Lower leg skin (tissue), 4 donors: ENCODE measurements at regions not wholly inside any gene's neighbourhood (a gene's known extent, or its start where the extent isn't known, plus 50 kb on each side); places are given as distances from the start of the nearest gene placed in this dataset.

ENCODE experiments used
- DNase-seq, 2 donors: peaks; one replicate each; pipeline ENCODE4 v3.0.0-alpha.2; 2019; ENCODE audit warnings: low spot score in 2 of 2
- H3K4me3 ChIP-seq: fragments of 200-600 bp; sonication (generic); 2 replicates; pipeline ENCODE4 v1.5.1; 2017; ENCODE audit warnings: mild to moderate bottlenecking, low read depth; ENCODE audit not compliant: poor library complexity, severe bottlenecking
- POLR2A ChIP-seq, 2 donors: fragments of 450-650 bp; IDR thresholded peaks; one replicate each; pipeline ENCODE4 v1.6.1; 2016 to 2017; ENCODE audit warnings: antibody characterized with exemption in 2 of 2, mild to moderate bottlenecking in 1 of 2, moderate library complexity in 1 of 2
- WGBS, 2 donors: methylation state at CpG; one replicate each; pipeline ENCODE4 v1.1.5; 2018; 5-methylcytosine and 5-hydroxymethylcytosine counted together
- intact Hi-C: fragments of 100-400 bp; cut with DNase I; formaldehyde crosslinking; loops from one replicate; pipeline ENCODE4 v1.15.0; 2023; ENCODE audit warnings: low total_unique reads
- TF ChIP-seq, protein P1 (sequence below), 3 donors: fragments of 450-650 bp; IDR thresholded peaks; one replicate each; pipeline ENCODE4 v1.5.1; 2016; ENCODE audit warnings: antibody characterized with exemption in 3 of 3, mild to moderate bottlenecking in 3 of 3, moderate library complexity in 2 of 3

DNA sequence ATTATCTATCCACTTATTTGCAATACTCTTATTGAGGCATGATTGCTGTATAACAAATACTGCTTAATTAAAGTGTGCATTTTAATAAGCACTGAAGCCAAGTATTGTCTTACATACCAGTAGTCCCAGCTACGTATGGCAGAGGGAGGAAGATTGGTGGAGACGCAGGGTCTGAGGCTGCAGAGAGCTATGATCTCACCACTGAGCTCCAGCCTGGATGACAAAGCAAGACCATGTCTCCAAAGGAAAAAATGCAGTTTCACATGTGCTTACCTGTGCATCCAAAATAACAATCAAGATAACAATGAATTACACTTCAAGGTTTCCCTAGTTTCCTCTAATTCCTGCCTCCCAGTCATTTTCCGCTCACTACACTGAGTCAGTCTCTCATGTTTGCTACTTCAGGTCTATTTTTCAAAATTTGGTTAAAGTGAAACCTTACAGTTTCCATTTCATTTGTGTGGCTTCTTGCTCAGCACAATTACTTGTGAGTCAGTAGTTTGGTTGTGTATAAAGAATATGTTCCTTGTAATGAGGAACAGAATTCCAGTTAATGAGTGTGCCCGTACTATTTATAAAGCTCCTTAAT lies 1250.1 kb downstream of the TMEM121 start:
- 55 to 73% methylated on average over 4 of the region's 4 CpGs for WGBS, 2 donors
- intact Hi-C loops, result no loop called here
- TF ChIP-seq POLR2A (IDR thresholded peaks at IDR 0.05), result no peak
- no peak for DNase-seq
- no peak overlapping the region for H3K4me3 ChIP-seq

DNA sequence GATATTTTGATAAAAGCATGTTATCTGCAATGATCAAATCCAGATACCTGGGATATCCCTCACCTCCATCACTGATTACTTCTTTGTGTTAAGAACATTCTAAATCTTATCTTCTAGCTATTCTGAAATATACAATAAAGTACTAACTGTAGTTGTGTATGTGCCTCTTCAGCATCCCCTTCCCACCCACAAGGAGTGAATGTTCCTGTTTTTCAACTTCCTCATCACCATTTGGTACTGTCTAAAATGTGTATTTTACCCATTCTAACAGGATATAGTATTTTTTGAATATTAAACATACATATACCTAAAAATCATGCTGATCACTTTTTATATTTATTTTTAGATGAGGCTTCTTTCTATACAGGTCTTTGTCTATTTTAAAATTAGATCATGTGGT lies 1252.6 kb downstream of the TMEM121 start:
- no peak for DNase-seq
- TF ChIP-seq, protein P1, sequence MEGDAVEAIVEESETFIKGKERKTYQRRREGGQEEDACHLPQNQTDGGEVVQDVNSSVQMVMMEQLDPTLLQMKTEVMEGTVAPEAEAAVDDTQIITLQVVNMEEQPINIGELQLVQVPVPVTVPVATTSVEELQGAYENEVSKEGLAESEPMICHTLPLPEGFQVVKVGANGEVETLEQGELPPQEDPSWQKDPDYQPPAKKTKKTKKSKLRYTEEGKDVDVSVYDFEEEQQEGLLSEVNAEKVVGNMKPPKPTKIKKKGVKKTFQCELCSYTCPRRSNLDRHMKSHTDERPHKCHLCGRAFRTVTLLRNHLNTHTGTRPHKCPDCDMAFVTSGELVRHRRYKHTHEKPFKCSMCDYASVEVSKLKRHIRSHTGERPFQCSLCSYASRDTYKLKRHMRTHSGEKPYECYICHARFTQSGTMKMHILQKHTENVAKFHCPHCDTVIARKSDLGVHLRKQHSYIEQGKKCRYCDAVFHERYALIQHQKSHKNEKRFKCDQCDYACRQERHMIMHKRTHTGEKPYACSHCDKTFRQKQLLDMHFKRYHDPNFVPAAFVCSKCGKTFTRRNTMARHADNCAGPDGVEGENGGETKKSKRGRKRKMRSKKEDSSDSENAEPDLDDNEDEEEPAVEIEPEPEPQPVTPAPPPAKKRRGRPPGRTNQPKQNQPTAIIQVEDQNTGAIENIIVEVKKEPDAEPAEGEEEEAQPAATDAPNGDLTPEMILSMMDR (IDR thresholded peaks at IDR 0.05), result no peak
- TF ChIP-seq POLR2A (IDR thresholded peaks at IDR 0.05), result no peak
- intact Hi-C loops, result no loop called here
- no peak overlapping the region for H3K4me3 ChIP-seq

DNA sequence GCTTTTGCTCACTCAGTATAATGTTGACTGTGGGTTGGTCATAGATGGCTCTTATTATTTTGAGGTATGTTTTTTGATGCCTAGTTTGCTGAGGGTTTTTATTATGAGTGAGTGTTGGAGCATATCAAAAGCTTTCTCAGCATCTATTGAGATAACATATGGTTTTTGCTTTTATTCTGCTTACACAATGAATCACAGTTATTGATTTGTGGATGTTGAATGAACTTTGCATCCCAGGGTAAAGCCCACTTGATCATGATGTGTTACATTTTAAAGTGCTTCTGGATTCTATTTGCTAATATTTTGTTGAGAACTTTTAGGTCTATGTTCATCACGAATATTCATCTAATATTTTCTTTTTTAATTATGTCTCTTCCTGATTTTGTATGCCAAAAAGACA lies 1260.3 kb downstream of the TMEM121 start:
- no peak overlapping the region for H3K4me3 ChIP-seq
- no peak for DNase-seq
- 15 to 24% methylated on average over 1 of the region's 1 CpG for WGBS, 2 donors
- no peak for TF ChIP-seq POLR2A (IDR thresholded peaks at IDR 0.05)
- TF ChIP-seq, protein P1 (IDR thresholded peaks at IDR 0.05), result no peak
- intact Hi-C loops, result no loop called here

DNA sequence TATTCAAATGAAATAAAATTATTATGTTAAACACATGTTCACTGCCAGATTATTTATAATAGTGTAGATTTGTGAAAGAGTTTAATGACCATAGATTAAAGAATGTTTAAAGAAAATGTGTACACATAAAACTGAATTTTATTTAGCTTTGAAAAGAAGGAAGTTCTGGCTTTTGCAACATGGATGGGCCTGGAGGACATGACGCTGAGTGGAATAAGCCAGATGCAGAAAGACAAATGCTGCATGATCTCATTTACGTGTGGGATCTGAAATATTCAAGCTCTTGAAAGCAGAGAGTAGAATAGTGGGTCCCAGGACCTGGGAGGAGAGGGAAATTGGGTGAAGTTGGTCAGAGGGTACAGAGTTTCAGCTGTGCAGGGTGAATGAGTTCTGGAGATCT lies 1261.2 kb downstream of the TMEM121 start:
- intact Hi-C loops, result no loop called here
- TF ChIP-seq POLR2A (IDR thresholded peaks at IDR 0.05), result no peak
- TF ChIP-seq, protein P1 (IDR thresholded peaks at IDR 0.05), result no peak
- DNase-seq, result no peak
- WGBS, 2 donors, result 45 to 59% methylated on average over 2 of the region's 2 CpGs
- H3K4me3 ChIP-seq, result no peak overlapping the region

DNA sequence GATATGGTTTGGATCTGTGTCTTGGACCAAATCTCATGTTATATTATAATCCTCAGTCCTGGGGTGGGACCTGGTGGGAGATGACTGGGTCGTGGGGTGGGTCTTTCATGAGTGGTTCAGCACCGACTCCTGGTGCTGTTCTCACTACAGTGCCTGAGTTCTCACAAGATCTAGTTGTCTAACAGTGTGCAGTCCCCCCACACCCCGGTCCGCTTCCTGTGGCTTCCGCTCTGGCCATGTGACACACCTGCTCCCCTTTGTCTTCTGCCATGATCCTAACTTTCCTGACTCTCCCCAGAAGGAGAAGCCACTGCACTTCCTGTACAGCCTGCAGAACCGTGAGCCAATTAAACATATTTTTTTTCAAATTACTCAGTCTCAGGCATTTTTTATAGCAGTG lies 1262.2 kb downstream of the TMEM121 start:
- no peak overlapping the region for H3K4me3 ChIP-seq
- 57 to 58% methylated on average over 6 of the region's 6 CpGs for WGBS, 2 donors
- TF ChIP-seq, protein P1 (IDR thresholded peaks at IDR 0.05), result no peak
- intact Hi-C loops, result no loop called here
- no peak for DNase-seq

DNA sequence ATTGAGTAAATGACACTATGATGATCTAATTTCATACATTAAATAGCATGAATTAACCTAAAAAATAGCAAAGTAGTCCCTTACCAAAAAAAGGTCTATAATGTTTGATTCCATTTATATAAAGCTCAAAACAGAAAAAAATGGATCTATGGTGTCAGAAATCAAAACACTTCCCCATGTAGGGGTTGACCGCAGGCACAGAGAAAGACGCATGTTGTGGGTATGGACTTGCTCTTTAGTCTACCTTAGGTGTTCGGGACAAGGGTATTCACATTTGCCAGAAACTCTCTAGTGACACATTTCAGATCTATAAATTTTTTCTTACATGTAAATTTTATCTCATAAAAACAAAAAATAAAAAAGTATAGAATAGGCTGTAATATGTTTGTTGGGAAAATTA lies 1262.9 kb downstream of the TMEM121 start:
- intact Hi-C loops, result no loop called here
- TF ChIP-seq, protein P1 (IDR thresholded peaks at IDR 0.05), result no peak
- TF ChIP-seq POLR2A (IDR thresholded peaks at IDR 0.05), result no peak
- 90 to 93% methylated on average over 3 of the region's 3 CpGs for WGBS, 2 donors
- no peak for DNase-seq
- no peak overlapping the region for H3K4me3 ChIP-seq
